ENCODE measurements at regions not wholly inside any gene's neighbourhood (a gene's known extent, or its start where the extent isn't known, plus 50 kb on each side); places are given as distances from the start of the nearest gene placed in this dataset.

GRCh38 chr14:94906991-94907587 lies 137.2 kb upstream of the GSC start:
- H3K27ac Mint-ChIP-seq = no peak overlapping the region
- H3K27me3 Mint-ChIP-seq (ENCODE audit: low read depth) = peaks cover 49% of the 10 kb centered on the region
- CTCF ChIA-PET = no interaction called here
- ATAC-seq (no peak), DNase-seq (ENCODE audit: low spot score) (no peak)
- H3K36me3 Mint-ChIP-seq = no peaks in the 10 kb centered on the region
- TF ChIP-seq FOXK1 (CRISPR knock-in tag; IDR thresholded peaks at IDR 0.05) (no peak), ZBTB43 (CRISPR knock-in tag; IDR thresholded peaks at IDR 0.05) (no peak), TCF7 (CRISPR knock-in tag; IDR thresholded peaks at IDR 0.05; ENCODE audit: low read depth) (no peak), MAX (CRISPR knock-in tag; IDR thresholded peaks at IDR 0.05) (no peak), USF2 (CRISPR knock-in tag; IDR thresholded peaks at IDR 0.05) (no peak), ATF6 (CRISPR knock-in tag; IDR thresholded peaks at IDR 0.05) (no peak), ZMAT4 (CRISPR knock-in tag; IDR thresholded peaks at IDR 0.05) (no peak), TEAD4 (CRISPR knock-in tag; IDR thresholded peaks at IDR 0.05) (no peak), ATF3 (CRISPR knock-in tag; conservative IDR thresholded peaks at IDR 0.05) (no peak), EMX1 (CRISPR knock-in tag; IDR thresholded peaks at IDR 0.05) (no peak), AFF4 (CRISPR knock-in tag; IDR thresholded peaks at IDR 0.05; ENCODE audit: borderline replicate concordance) (no peak), CBFB (CRISPR knock-in tag; IDR thresholded peaks at IDR 0.05; ENCODE audit: low read depth) (no peak)
- TF ChIP-seq, protein P1, sequence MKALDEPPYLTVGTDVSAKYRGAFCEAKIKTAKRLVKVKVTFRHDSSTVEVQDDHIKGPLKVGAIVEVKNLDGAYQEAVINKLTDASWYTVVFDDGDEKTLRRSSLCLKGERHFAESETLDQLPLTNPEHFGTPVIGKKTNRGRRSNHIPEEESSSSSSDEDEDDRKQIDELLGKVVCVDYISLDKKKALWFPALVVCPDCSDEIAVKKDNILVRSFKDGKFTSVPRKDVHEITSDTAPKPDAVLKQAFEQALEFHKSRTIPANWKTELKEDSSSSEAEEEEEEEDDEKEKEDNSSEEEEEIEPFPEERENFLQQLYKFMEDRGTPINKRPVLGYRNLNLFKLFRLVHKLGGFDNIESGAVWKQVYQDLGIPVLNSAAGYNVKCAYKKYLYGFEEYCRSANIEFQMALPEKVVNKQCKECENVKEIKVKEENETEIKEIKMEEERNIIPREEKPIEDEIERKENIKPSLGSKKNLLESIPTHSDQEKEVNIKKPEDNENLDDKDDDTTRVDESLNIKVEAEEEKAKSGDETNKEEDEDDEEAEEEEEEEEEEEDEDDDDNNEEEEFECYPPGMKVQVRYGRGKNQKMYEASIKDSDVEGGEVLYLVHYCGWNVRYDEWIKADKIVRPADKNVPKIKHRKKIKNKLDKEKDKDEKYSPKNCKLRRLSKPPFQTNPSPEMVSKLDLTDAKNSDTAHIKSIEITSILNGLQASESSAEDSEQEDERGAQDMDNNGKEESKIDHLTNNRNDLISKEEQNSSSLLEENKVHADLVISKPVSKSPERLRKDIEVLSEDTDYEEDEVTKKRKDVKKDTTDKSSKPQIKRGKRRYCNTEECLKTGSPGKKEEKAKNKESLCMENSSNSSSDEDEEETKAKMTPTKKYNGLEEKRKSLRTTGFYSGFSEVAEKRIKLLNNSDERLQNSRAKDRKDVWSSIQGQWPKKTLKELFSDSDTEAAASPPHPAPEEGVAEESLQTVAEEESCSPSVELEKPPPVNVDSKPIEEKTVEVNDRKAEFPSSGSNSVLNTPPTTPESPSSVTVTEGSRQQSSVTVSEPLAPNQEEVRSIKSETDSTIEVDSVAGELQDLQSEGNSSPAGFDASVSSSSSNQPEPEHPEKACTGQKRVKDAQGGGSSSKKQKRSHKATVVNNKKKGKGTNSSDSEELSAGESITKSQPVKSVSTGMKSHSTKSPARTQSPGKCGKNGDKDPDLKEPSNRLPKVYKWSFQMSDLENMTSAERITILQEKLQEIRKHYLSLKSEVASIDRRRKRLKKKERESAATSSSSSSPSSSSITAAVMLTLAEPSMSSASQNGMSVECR (CRISPR knock-in tag; IDR thresholded peaks at IDR 0.05; ENCODE audit: borderline replicate concordance) = no peak
- TF ChIP-seq, protein P2, sequence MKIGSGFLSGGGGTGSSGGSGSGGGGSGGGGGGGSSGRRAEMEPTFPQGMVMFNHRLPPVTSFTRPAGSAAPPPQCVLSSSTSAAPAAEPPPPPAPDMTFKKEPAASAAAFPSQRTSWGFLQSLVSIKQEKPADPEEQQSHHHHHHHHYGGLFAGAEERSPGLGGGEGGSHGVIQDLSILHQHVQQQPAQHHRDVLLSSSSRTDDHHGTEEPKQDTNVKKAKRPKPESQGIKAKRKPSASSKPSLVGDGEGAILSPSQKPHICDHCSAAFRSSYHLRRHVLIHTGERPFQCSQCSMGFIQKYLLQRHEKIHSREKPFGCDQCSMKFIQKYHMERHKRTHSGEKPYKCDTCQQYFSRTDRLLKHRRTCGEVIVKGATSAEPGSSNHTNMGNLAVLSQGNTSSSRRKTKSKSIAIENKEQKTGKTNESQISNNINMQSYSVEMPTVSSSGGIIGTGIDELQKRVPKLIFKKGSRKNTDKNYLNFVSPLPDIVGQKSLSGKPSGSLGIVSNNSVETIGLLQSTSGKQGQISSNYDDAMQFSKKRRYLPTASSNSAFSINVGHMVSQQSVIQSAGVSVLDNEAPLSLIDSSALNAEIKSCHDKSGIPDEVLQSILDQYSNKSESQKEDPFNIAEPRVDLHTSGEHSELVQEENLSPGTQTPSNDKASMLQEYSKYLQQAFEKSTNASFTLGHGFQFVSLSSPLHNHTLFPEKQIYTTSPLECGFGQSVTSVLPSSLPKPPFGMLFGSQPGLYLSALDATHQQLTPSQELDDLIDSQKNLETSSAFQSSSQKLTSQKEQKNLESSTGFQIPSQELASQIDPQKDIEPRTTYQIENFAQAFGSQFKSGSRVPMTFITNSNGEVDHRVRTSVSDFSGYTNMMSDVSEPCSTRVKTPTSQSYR (CRISPR knock-in tag; IDR thresholded peaks at IDR 0.05) = no peak
- TF ChIP-seq, protein P3, sequence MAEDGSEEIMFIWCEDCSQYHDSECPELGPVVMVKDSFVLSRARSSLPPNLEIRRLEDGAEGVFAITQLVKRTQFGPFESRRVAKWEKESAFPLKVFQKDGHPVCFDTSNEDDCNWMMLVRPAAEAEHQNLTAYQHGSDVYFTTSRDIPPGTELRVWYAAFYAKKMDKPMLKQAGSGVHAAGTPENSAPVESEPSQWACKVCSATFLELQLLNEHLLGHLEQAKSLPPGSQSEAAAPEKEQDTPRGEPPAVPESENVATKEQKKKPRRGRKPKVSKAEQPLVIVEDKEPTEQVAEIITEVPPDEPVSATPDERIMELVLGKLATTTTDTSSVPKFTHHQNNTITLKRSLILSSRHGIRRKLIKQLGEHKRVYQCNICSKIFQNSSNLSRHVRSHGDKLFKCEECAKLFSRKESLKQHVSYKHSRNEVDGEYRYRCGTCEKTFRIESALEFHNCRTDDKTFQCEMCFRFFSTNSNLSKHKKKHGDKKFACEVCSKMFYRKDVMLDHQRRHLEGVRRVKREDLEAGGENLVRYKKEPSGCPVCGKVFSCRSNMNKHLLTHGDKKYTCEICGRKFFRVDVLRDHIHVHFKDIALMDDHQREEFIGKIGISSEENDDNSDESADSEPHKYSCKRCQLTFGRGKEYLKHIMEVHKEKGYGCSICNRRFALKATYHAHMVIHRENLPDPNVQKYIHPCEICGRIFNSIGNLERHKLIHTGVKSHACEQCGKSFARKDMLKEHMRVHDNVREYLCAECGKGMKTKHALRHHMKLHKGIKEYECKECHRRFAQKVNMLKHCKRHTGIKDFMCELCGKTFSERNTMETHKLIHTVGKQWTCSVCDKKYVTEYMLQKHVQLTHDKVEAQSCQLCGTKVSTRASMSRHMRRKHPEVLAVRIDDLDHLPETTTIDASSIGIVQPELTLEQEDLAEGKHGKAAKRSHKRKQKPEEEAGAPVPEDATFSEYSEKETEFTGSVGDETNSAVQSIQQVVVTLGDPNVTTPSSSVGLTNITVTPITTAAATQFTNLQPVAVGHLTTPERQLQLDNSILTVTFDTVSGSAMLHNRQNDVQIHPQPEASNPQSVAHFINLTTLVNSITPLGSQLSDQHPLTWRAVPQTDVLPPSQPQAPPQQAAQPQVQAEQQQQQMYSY (CRISPR knock-in tag; IDR thresholded peaks at IDR 0.05) = no peak
- POLR2A ChIA-PET = no interaction called here
- peaks cover 16% of the 10 kb centered on the region for H3K4me1 Mint-ChIP-seq
- no peak overlapping the region for H3K4me3 Mint-ChIP-seq
- H3K9me3 Mint-ChIP-seq = peaks cover 10% of the 10 kb centered on the region

Data from WTC11 (cell line).